ENCODE measurements at regions not wholly inside any gene's neighbourhood (a gene's known extent, or its start where the extent isn't known, plus 50 kb on each side); places are given as distances from the start of the nearest gene placed in this dataset.
"Not testable (repeated sequence)": the region's sequence is repeated elsewhere in the genome, so short reads cannot be mapped to it uniquely, and the experiment has no call there.

DNA sequence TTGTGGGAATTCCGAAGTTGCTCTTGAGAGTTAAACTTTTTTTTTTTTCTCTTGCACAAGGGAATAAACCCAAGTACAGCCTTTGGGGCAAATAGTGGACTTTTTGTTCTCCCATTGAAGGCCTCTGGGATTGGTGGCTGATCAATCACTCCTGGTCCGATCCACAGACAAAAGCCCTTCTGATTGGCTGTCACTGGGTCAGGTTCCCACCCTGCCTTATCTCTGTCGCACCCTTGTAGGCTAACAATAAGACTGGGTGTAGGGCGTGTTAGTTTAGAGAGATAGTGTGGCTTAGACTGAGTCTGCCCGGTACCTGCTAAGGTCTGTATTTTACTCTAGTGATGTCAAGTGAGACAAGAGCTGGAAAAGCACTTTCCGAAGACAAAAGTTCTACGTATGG lies 380.8 kb downstream of the NDFIP2 start:
- no peak for DNase-seq

DNA sequence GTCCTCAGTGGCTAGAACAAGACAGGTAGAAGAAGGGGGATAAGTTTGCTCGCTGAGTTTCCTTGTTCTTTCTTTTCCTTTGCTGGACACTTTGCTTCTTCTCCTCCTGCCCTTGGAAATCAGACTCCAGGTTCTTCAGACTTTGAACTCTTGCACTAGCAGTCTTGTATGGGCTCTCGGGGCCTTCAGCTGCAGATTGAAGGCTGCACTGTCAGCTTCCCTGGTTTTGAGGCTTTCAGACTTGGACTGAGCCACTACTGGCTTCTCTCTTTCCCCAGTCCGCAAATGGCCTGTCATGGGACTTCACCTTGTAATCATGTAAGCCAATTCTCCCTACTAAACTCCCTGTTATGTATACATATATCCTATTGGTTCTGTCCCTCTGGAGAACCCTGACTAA lies 379.8 kb downstream of the NDFIP2 start:
- no peak for DNase-seq

DNA sequence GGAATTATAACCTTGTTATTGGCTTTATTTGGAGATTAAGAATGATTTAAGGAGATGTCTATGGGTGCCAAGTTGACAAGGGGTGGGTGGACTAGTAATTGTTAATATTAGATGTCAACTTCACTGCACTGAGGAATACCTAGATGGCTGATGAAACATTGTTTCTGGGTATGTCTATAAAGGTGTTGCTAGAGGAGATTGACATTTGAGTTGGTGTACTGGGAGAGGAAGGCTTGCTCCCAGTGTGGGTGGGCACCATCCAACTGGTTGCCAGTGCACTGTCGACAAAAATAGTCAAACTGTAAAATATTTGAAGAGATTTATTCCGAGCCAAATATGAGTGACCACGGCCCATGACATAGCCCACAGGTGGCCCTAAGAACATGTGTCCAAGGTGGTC lies 378.8 kb downstream of the NDFIP2 start:
- no peak for DNase-seq

DNA sequence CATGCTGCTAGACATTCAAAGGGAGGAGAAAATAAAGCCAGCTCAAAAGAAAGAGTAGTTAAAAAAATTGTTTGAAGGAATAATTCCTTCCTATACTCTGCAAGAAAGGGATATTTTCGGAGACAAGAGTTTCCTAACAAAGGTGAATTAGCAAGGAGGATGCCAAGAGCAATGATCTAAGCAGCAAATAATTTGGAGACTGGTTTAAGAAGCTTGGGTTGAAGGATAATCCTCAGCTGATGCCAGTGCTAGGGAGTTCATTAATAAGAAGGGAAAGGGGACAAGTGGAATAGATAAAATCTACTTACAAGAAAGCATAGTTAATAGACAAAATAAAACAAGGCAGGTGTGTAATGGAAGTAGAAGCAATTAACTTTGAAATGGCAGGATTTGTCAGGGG lies 372.3 kb downstream of the NDFIP2 start:
- DNase-seq: no peak

DNA sequence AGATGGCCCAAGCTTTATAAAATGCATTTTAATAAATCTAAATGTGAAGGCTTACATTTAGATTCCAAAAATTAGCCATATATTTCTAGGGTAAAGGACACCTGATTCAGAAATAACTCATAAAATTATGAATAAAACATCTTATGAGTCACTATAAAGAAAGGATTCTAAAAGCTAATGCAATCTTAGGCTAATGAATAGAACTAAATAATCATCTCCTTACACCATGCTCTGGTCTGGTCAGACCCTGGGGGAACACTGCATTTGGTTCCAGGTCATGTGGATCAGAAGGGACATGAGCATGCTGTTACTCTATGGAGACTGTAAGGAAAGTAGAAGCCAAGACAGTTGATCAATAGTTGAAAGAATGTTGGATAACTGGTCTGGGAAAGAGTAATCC lies 370.4 kb downstream of the NDFIP2 start:
- no peak for DNase-seq

DNA sequence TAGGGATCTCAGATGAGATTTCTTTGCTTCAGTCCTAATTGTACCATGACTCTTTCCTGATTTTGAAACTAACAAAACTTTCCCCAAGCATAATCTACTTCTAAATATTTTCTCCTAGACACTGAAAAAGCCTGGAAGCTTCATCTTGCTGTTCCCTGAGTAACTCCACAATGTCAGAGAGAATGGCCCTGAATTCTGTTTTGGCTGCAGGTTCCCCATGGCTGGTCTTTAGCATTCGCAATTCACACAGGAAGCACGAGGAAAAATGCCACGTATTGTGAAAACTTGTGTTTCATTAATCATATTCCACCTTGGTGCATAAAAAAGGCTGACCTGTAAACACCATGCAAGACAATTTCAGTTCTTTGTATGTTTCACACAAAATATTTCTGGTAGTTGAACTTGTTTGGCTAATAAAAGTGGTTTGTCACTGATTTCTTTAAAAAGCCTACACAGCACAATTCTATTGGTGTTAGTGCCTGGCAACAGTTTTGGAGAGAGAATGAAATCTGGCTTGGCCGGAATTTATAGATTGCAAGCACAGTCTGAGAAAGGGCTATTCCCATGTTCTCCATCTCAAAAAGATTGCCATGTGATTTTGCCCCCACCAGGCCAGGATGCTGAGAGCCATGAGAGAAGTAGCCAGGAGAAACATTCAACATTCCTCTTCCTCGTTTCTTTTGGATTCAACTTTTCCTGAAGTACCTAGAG lies 367.1 kb downstream of the NDFIP2 start:
- DNase-seq: no peak

DNA sequence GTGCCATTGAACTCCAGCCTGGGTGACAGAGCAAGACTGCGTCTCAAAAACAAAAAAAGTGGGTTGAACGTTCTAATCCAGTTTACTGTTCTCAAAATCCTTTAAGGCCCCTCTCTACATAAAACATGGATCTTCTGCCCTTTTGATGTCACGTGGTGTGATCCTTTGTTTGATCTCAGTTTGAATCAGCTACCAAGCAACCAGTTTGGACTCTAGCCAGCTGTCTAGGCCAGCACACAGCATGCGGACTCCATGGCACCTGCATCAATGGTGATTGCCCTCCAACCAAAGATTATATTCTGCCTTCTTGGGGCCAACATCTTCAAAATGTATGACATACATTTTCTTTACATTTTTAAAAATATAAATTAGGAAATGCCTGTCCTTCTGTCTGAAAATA lies 365.4 kb downstream of the NDFIP2 start:
- DNase-seq: no peak

DNA sequence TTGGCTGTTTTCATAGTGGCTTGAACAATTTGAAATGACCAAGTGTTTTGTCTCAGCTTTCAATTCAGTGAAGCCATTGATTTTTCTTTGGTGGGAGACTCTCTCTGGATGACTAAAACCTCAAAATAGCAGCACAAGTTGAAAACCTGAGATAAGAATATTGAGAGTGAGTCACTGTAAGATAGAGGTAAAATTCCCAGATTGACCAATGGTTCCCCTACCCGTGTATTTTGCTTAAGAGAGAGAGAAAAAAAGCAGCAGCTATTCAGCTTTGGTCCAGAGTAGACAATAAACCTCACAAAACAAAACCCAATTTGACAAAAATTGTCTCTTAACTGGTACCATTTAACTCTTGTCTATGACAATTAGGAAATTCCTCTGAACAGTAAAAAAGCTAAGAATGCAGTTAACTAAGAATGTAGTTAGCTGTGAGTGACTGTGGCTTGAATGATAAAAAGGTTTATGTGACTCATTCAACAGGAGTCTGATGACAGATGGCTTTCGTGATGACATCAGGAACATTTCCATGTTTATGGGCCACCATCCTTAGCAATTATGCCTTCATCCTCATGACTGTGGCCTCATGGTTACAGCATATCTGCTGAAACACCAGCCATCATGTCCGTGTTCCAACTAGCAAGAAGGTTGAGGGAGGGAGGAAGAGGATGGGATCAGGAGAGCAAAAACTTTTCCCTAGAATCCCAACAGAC lies 356.9 kb downstream of the NDFIP2 start:
- no peak for DNase-seq

DNA sequence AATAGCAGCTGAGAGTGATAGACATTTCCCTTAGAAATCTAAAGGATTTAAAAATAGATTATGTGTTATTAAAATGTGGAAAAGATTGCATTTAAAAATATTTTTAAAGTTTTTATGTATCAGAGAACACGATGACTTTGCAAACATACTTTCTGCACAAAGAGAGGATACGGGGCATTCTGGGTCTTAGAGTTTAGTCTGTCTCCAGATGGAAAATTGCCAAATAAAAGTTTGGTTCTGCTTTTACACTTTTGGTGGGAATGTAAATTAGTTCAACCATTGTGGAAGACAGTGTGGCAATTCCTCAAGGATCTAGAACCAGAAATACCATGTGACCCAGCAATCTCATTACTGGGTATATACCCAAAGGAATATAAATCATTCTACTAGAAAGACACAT lies 355.2 kb downstream of the NDFIP2 start:
- not testable (repeated sequence) for DNase-seq

DNA sequence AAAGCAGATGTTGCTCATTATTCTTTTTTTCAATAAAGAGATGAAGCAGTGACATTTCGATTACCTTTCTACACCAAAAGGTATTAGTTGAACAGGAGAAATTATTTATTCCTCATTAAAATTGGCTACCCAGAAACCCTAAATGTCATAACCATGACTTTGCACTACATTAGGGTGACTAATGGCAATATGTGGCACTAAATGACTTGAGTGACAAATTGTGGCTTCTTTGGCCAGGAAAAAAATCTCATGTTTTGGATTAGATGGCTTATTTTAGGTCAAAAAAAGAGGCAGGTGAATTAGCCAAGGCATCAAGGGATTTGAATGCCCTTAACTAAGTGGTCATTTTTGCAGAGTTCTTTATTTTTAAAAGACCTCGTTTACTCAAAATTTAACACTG lies 353.9 kb downstream of the NDFIP2 start:
- no peak for DNase-seq

DNA sequence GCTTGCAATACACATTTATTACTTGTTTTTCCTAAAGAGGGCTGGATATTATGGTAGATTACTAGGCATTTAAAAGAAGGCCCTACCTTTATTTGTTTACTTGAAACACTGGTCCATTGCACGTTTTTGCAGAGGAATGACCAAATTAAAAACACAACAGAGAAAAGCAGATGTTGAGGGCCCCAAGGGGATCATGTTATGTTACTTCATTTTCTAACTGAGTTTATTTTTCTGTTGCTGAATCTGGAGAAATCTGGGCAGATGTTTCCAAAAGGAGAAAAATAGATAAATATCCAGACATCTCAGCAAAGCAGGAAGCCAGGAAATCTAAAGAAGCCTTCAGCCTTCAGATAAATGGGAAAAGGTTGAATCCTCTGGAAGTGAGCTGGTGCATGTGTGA lies 353.0 kb downstream of the NDFIP2 start:
- DNase-seq: no peak

DNA sequence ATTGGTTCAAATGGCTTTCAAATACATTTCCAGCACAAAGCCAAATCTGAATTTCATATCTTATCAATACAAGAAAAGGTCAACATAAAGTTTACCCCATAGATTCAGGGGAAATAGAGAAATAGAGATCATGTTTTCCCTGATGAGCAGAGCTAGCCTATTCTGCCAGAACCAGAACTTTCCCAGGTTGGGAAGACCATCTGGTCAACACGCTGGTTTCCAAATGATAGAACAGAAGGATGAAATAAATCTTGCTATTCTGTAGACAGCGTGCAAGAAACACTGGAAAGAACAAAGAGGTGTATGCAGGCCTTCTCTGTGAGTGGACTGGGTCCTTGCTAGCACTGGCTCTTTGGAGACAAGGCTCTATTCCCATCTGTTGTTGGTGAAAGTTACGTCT lies 350.6 kb downstream of the NDFIP2 start:
- no peak for DNase-seq

DNA sequence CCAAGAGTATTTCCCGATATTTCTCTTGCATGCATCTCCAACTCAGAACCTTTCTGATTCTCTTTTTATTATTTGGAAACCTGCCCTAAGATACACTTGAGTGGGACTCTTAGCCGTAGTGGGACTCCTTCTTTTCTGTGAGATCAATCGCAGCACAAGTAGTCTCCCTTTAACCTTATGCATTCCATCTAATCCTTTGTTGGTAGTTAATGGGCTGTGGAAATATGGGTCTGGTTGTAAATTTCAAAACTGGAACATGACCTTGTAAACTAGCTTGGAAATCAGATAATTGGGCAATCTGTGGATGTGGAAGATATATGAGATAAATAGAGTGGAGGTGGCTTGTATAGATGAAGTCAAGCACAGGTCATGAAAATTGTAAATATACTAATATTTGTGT lies 350.0 kb downstream of the NDFIP2 start:
- DNase-seq: no peak

DNA sequence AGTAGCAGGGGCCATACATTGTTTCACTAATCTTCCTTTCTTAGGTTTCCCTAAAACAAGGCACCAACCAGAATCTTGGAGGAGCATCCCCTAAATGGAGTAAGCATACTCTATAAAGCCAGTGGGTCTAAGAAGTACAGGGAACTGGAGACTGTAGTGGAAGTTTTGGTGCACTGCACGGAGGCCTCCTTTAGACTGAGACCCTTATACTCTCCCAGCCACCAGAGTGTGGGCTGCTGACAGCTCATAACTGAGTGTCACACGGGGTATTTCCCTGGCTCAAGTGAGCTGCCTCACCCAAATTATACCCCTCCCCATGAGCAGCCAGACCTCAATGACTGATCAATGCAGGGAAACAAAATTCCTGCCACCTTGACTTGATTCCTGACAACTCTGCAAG lies 349.5 kb downstream of the NDFIP2 start:
- DNase-seq: no peak

DNA sequence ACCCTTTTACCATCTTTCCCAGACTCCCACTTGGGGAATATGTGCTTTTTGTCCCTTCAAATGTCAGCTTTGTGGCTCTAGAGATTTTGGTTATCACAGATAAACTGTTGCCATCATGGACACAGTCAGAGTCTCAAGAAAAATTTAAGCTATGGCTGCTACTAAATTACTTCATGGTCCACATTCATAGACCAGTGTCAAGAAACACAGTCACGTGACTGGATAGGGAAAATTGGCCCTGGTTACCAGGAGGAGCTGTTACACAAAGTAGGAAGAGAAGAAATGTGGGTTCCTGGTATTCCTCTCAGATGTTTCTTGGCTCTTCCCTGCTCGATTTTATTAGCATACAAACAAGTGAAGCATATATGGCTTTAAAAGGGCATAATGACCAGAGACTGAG lies 348.9 kb downstream of the NDFIP2 start:
- no peak for DNase-seq

DNA sequence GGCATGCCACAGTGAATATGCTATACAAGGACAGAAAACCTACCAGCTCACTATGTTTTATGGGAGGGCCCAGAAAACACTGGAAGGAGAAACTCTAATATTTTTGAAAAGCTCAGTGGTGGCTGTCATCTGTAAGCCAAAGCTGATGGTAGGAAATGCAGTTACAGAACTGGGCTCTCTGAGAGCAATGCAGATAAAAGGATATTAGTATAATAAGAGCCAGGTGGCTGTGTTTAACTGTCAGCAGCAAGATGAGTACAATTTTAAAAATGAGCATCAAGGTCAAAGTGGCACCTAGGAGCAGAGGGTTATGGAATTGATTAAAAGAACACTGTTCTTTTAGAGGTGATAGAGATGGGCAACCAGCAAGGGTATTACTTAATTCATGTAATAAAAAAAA lies 345.0 kb downstream of the NDFIP2 start:
- no peak for DNase-seq

DNA sequence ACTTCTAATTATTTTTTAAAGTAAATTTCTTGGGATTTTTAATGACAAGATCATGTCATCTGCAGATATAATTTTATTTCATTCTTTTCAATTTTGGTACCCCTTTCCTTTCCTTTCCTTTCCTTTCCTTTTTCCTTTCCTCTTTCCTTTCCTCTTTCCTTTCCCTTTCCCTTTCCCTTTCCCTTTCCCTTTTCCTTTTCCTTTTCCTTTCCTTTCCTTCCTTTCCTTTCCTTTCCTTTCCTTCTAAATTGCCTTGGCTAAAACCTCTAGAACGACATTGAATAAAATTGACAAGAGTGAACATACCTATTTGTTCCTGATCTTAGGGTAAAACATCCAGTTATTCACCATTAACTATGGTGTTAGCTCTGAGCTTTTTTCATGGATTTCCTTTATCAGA lies 334.1 kb downstream of the NDFIP2 start:
- no peak for DNase-seq

DNA sequence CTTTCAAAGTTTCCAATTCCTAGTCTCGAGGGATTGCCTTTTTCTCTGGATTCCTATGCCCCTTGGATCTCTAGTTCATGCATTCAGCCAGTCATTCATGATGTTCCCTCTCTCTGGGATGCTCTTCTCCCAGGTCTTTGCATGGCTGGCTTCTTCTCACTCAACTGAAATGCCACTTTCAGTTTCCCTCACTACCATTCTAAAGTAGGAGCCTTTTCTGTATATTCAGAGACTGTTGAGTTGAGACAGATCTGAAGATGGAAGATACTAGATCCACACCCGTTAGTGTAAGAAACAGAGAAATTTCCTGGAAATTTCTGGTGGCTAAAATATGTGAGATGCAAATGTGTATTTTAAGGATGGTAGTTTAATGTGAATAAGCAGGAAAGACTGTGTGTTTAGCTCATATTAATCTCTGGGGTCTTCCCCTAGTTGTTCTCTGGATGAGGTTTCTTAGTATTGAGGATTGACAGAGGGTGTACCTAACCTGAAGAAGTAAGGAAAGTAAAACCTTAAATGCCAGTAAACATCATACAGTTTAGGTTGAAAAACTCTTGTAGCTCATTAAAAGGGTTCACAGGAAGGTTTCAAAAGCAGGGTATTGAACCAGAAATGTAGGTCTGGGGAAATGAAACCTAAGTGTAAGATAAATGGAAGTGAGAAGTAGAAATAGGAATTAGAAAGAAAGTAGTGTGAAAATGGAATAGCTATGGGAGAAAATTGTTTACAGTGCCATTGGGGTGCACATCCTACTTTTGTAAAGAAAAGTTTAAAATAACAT lies 331.3 kb downstream of the NDFIP2 start:
- DNase-seq: no peak

DNA sequence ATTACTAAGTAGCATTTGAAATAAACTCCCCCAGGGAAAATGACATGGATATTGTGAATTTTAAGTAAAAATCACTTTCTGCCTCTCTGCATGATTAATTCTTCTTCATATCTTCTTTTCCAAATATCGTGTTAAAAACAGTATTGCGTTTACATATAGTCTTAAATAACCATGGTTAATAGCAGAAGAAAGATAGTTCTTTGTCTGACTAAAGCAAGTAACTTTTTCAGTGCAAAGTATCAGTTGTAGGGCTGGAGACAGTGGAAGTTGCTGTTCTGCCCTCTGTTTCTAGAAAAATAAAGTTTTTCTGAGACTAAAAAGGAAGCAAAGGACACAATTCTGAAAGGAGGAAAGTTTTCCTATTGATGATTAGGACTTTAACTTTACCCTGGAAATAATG lies 330.2 kb downstream of the NDFIP2 start:
- DNase-seq: no peak

DNA sequence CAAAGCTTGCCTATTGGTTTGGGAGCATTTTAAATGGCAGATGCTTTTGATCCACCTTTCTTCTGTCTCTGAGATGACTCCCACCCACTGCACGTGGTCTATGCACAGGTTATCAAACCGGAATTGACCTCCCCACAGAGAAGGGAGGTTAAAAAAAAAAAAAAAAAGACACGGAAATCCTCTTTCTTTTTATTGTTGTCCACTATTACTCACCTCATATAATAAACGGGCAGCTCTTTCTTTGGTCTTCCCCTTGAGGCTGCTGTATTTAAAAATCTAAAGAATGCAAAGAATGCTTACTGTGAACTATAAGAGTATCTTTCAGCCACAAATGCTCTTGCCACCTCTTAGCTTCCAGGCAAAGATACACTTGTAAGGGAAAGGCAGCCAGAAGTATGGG lies 329.7 kb downstream of the NDFIP2 start:
- no peak for DNase-seq

DNA sequence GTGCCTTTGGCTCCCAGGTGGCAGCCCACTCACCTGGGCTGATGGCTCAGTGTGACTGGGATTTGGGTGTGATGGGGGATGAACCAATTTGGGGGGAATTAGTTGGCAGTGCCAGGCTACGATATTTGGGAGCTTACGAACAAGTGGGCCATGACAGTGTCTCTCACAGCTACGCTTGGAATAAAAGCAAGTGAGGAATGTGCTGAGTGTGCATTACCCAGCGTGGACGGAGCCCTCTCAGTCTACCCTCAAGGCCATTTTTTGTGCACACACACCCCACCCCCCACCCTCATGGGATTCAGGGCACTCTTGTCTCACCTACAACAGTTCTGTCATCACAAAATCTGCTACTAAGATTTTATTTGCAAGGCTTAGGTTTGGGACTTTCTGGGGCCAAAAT lies 329.1 kb downstream of the NDFIP2 start:
- no peak for DNase-seq

DNA sequence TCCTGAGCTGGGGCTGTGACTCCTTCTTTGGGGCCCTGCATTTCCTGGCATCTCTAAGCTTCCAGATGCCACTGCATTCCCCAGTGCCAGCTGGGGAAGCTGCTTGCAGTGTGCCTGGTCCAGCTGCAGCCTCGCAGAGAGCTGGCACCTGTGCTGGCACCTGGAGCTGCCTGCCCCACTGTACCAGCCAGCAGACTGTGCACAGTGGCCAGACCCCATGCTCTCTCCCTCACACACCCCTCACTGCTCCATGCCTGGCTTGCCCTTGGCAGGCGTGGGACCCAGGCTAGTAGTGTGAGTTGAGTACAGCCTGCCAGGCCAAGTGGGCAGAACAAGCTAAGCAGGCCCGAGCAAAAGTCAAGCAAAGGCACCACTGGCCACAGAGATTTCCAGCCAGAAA lies 327.5 kb downstream of the NDFIP2 start:
- DNase-seq: no peak

DNA sequence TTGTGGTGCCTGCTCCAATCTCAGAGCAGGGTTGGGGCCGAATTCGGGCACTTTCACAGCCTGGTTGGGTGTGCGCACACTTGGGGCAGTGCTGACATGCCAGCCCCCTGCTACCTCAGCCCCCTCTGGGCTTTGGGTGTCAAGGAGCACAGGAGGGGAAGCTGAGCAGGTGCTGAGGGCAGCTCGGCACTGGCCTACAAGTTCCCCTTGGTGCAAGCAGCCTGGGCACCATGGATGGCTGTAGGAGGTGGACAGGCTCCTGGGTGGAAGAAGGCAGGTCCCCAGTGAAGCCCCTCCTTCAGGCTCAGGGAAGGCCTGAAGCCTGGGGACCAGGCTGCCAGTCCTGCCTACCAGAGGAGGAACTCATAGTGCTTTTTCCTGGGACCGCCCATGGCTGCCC lies 326.6 kb downstream of the NDFIP2 start:
- DNase-seq: no peak

DNA sequence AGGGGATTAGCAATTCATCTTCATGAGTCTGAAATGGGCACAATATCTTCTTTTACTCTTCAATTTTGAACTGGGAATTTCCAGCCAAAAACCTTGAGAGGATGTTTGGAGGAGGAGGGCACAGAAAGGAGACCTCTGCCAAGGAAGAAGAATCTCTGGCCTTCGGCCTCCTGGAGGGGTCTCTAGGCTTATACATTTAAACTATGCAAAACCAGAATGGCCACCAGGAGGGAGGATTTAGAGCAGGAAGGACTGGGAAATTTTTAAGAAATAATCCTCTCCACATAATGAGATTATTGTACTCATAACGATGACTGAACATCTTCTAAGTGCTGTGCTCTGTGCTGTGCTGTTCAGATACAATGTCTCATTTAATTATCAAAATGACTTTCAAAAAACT lies 325.9 kb downstream of the NDFIP2 start:
- DNase-seq: no peak
